ENCODE measurements at regions not wholly inside any gene's neighbourhood (a gene's known extent, or its start where the extent isn't known, plus 50 kb on each side); places are given as distances from the start of the nearest gene placed in this dataset.

DNA sequence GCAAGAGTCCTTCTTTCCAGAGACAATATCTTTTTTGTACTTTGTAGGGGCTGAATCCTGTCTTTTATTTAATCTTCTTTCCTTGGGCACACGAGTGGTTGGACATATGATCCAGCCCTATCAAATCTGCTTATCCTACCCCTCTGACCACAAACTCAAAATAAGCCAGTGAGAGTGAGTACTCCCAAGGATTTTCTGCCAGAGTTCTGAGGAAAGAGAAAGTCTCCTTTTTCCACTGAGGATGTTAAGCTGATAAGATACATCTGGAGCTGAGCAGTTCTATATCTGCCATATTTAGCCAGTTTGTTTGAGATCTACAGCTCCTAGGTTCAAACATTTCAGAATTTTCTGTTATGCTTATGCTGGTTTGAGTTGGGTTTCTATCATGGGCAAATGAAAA lies 134.8 kb upstream of the NWD2 start:
- no peaks in the 10 kb centered on the region for H3K27me3 ChIP-seq
- no peak overlapping the region for H3K4me3 ChIP-seq
- no peak for TF ChIP-seq CTCF (IDR thresholded peaks at IDR 0.05)
- H3K27ac ChIP-seq = no peak overlapping the region
- no peaks in the 10 kb centered on the region for H3K9me3 ChIP-seq
- intact Hi-C loops (cut with DNase I; ENCODE audit: low total_unique reads) = no loop called here
- no peaks in the 10 kb centered on the region for H3K36me3 ChIP-seq
- no peaks in the 10 kb centered on the region for H3K4me1 ChIP-seq
- no peak for DNase-seq

GRCh38 chr4:37124800-37125199 lies 119.7 kb upstream of the NWD2 start:
- H3K36me3 ChIP-seq = no peaks in the 10 kb centered on the region
- H3K4me3 ChIP-seq = no peak overlapping the region
- intact Hi-C loops (cut with DNase I; ENCODE audit: low total_unique reads) = loop anchor here (2.0 kb wide), 1 partner anchor 54 kb away; no protein-coding TSS in a partner anchor
- no peaks in the 10 kb centered on the region for H3K27me3 ChIP-seq
- no peaks in the 10 kb centered on the region for H3K4me1 ChIP-seq
- no peak overlapping the region for H3K27ac ChIP-seq
- no peak for DNase-seq
- no peak for TF ChIP-seq CTCF (IDR thresholded peaks at IDR 0.05)
- H3K9me3 ChIP-seq = no peaks in the 10 kb centered on the region

DNA sequence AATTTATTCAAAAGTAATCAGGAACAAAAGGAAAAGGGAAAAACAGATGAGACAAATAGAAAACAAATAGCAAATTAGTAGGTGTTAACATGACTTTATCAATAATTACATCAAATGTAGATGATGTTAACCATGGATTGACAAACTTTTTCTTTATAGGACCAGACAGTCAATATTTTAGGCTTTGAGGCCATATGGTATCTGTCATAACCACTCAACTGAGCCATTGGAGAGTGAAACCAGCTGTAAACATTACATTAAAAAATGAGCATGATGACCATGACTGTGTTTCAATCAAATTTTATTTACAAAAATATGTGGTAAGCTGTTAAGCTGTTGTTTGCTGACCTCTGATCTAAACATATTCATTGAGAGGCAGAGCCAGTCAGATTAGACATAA lies 118.5 kb upstream of the NWD2 start:
- H3K36me3 ChIP-seq = no peaks in the 10 kb centered on the region
- H3K27ac ChIP-seq = no peak overlapping the region
- no peaks in the 10 kb centered on the region for H3K4me1 ChIP-seq
- no peaks in the 10 kb centered on the region for H3K9me3 ChIP-seq
- no peak overlapping the region for H3K4me3 ChIP-seq
- no peaks in the 10 kb centered on the region for H3K27me3 ChIP-seq
- DNase-seq = no peak
- no peak for TF ChIP-seq CTCF (IDR thresholded peaks at IDR 0.05)
- intact Hi-C loops (cut with DNase I; ENCODE audit: low total_unique reads) = no loop called here

DNA sequence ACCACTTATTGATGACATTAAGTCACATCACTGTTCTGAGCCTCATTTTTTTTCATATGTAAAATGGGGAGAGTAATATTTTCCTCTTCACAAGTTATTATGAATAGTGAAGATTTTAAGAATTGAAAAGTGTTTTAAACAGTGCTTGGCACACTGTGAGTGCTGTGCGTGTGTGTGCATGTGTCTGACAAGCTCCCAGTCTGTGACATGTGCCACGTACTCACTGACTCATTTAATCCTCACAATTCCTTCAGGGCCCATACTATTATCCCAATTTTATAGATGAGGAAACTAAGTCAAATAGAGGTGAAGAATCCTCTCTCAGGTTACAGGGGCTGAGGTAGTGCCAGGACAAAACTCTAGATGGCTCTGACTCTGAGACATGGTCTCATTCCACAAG lies 114.1 kb upstream of the NWD2 start:
- intact Hi-C loops (cut with DNase I; ENCODE audit: low total_unique reads) = no loop called here
- no peaks in the 10 kb centered on the region for H3K9me3 ChIP-seq
- no peaks in the 10 kb centered on the region for H3K36me3 ChIP-seq
- H3K4me3 ChIP-seq = no peak overlapping the region
- H3K27me3 ChIP-seq = no peaks in the 10 kb centered on the region
- DNase-seq = no peak
- H3K4me1 ChIP-seq = no peaks in the 10 kb centered on the region
- TF ChIP-seq CTCF (IDR thresholded peaks at IDR 0.05) = no peak
- H3K27ac ChIP-seq = no peak overlapping the region

GRCh38 chr4:37132351-37132974 lies 112.1 kb upstream of the NWD2 start:
- TF ChIP-seq CTCF (IDR thresholded peaks at IDR 0.05) = peak in 1 of 2 experiments; percentile 8
- H3K9me3 ChIP-seq = no peaks in the 10 kb centered on the region
- no peak overlapping the region for H3K27ac ChIP-seq
- no peak overlapping the region for H3K4me3 ChIP-seq
- no peaks in the 10 kb centered on the region for H3K27me3 ChIP-seq
- H3K36me3 ChIP-seq = no peaks in the 10 kb centered on the region
- intact Hi-C loops (cut with DNase I; ENCODE audit: low total_unique reads) = no loop called here
- DNase-seq = no peak
- H3K4me1 ChIP-seq = no peaks in the 10 kb centered on the region

GRCh38 chr4:37132975-37133360 lies 111.6 kb upstream of the NWD2 start:
- no peaks in the 10 kb centered on the region for H3K27me3 ChIP-seq
- intact Hi-C loops (cut with DNase I; ENCODE audit: low total_unique reads) = no loop called here
- no peak overlapping the region for H3K4me3 ChIP-seq
- no peak overlapping the region for H3K27ac ChIP-seq
- no peaks in the 10 kb centered on the region for H3K4me1 ChIP-seq
- no peak for TF ChIP-seq CTCF (IDR thresholded peaks at IDR 0.05)
- no peaks in the 10 kb centered on the region for H3K9me3 ChIP-seq
- H3K36me3 ChIP-seq = no peaks in the 10 kb centered on the region
- no peak for DNase-seq
